Choroid plexus epithelial cell (primary cell): ENCODE measurements at regions not wholly inside any gene's neighbourhood (a gene's known extent, or its start where the extent isn't known, plus 50 kb on each side); places are given as distances from the start of the nearest gene placed in this dataset.
"Not testable (repeated sequence)": the region's sequence is repeated elsewhere in the genome, so short reads cannot be mapped to it uniquely, and the experiment has no call there.

ENCODE experiments used
- DNase-seq: peaks from one replicate; pipeline ENCODE4 v3.0.0-alpha.2; 2010; ENCODE audit warnings: low read depth
- H3K4me3 ChIP-seq: 2 replicates; pipeline ENCODE4 v1.5.1; 2011; ENCODE audit warnings: low read depth, mild to moderate bottlenecking, control low read depth, low read length, moderate library complexity
- TF ChIP-seq, protein P1 (sequence below): conservative IDR thresholded peaks from 2 replicates; pipeline ENCODE4 v1.5.1; 2011; ENCODE audit warnings: low read depth, mild to moderate bottlenecking, control low read depth, inconsistent platforms, low read length, moderate library complexity

DNA sequence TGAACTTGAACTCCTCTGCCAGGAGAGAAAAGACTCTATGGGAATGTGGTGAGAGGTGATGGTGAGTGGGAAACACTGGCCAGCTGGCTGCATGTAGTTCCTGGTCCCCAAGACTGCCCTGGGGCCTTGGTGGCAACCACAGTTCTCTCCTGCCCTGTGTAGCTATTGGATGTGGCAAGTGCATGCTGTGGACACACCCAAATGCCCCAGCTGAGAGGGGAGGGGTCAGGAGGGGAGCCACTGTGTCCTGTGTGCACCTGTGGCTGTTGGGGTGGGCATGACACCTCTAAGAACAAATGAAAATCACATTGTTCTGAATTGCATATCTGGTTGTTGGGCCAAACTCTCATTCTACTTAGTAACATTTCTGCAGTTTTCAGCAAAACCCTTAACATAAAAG, 409.6 kb downstream of the NSUN3 start:
- TF ChIP-seq, protein P1, sequence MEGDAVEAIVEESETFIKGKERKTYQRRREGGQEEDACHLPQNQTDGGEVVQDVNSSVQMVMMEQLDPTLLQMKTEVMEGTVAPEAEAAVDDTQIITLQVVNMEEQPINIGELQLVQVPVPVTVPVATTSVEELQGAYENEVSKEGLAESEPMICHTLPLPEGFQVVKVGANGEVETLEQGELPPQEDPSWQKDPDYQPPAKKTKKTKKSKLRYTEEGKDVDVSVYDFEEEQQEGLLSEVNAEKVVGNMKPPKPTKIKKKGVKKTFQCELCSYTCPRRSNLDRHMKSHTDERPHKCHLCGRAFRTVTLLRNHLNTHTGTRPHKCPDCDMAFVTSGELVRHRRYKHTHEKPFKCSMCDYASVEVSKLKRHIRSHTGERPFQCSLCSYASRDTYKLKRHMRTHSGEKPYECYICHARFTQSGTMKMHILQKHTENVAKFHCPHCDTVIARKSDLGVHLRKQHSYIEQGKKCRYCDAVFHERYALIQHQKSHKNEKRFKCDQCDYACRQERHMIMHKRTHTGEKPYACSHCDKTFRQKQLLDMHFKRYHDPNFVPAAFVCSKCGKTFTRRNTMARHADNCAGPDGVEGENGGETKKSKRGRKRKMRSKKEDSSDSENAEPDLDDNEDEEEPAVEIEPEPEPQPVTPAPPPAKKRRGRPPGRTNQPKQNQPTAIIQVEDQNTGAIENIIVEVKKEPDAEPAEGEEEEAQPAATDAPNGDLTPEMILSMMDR, result no peak
- DNase-seq, result no peak
- H3K4me3 ChIP-seq, result no peak overlapping the region

DNA sequence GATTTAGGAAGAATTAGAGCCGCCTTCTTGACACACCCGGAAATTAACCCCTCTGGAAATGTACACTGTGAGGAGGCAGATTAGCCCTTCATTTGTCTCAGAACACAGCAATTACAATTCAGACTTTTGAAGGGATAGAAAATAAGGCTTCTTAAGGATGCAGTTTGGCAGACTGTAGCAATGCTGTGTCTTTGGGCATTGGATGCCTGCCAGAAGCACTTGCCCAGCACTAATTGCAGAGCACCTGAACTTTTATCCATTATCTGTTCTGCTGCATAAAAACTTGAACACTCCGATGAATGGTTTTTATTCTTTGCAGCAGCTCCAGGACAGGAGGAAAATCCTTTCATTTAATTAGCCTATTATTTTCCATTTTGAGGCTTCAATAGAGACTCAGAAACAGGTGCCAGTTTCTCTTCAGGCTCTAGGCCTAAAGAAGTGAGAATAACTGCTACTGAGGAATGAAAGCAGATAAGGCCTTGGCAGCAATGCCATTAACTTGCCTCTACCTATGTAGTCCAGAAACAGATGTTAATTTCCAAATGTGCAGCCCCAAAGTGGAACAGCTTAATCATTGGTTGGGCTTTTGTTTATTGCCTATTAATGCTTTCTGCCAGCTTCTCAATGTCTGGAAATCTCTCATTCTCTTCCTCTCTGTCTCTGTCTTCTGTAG, 418.5 kb downstream of the NSUN3 start:
- H3K4me3 ChIP-seq, result no peak overlapping the region
- TF ChIP-seq, protein P1, result no peak
- no peak for DNase-seq

DNA sequence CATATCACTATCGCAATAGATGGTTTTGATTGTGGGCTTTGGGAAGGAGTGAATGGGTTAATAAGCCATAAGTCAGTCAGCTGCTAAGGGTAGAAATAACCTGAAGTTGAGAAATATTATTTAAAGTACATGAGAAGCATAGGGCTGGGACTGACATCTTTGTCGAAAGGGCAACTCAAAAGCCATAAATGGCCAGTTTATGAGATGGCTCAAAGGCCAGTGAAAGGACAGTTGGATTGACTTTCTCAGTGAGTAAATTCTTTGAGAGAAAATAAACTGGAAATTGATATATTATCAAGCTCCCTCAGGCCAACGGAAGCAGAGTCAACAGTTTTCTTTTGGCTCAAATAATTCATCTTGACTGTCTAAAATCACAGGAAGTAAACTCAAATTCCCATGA, 419.8 kb downstream of the NSUN3 start:
- H3K4me3 ChIP-seq, result no peak overlapping the region
- TF ChIP-seq, protein P1, result no peak
- DNase-seq, result no peak

DNA sequence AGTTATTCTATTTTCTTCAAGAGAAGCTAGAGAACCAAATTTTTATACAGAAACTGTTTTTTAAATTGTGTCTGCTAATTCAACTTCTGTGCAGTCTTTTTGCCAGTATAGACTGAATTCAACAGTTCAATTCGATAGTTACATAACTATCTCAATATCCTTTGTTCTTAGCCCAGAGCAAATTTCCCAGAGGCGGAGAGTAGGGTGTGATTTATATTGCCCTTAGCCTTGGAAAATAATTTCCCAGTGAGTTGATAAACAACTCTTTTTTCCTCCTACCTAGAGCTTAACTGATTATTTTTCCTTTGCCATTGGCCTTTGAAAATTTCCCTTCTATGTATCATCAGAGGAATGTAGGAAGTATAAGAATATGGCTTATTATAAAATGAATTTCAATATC, 420.5 kb downstream of the NSUN3 start:
- TF ChIP-seq, protein P1, result no peak
- DNase-seq, result no peak
- H3K4me3 ChIP-seq, result no peak overlapping the region

DNA sequence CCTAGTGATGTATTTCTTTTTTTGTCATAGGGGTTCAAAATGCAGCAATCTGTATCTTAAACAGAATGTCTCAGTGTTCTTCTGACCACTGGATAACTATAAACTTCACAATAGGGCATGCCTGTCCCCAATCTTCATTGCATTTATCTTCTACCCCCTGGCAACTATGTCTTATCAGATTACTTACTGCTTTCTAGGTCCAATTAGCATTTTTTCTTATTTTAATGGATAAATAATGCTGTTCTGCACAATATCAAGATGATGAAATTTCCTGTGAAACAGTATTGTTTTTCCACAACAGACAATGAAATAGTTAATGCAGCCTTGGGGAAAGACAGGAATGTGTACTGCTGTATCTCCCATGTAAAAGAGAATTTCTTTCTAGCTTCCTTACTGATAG, 432.1 kb downstream of the NSUN3 start:
- TF ChIP-seq, protein P1, result no peak
- no peak overlapping the region for H3K4me3 ChIP-seq
- DNase-seq, result no peak

DNA sequence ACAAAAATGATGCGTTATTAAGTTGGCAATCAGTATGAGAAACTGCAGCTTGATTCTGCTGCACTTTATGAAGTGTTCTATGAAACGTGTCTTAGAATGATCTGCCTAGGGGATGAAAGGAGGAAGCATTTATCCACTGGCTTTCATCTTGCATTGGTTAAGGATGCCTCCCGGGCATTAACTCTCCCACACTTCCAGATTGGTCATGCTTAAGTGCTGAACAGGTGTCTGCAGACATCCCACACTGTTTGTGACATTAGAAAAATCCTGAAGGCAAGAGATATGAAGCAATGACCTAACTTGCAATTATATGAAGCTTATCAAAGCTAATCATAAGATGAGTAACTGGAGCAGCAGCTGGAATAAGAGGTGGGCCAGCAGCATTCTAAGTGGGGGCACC, 437.3 kb downstream of the NSUN3 start:
- no peak for DNase-seq
- H3K4me3 ChIP-seq, result no peak overlapping the region
- TF ChIP-seq, protein P1, result no peak

DNA sequence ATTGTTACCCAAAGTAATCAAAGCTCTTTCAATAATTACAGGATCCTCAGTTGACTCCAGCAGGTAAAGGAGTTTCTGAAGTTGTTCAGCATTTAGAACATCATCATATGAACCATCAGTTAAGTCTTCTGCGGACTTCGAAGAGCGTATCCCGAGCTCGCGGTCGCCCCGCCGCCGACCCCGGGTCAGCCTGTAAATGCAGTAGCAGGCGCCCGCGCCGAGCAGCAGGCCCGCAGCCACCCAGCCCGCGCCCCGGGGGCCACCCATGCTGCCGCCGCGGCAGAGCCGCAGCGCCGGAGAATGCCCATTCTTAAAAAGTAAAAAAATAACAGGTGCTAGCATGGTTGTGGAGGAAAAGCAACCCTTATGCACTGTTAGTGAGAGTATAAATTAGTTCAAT, 444.5 kb downstream of the NSUN3 start:
- not testable (repeated sequence) for H3K4me3 ChIP-seq

More for the DNA sequence above, 444.5 kb downstream of the NSUN3 start:
- DNase-seq, result not testable (repeated sequence)
